ENCODE measurements at regions not wholly inside any gene's neighbourhood (a gene's known extent, or its start where the extent isn't known, plus 50 kb on each side); places are given as distances from the start of the nearest gene placed in this dataset.

DNA sequence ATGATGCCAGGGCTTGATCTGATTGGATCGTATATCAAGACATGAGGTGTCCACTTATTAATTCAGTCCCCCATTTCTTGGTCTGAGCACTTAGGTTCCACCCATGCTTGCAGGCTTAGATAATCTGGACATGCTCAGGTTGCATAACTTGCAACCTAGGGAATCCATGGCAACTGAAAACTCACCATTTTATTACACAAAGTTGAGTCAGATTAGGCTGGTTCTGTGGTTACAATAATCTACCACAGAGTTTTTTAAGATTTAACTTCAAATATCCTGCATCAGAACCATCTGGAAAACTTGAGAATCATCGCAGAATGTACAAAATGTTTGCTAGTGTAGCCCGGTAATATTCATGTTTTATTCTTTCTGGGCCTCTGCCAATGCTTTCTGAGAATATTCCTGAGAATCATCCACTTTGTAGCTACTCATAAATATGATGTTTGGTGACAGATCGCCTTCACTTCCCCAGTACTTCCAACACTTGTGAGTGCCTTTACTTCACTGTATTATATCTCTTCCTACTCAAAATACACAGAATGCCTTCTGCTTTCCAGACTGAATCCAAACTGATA, 707.2 kb upstream of the ADAMTS5 start:
- DNase-seq (ENCODE audit: low spot score): no peak
- Histone ChIP-seq H3K27ac (no peak overlapping the region), H3K4me3 (no peak overlapping the region)

DNA sequence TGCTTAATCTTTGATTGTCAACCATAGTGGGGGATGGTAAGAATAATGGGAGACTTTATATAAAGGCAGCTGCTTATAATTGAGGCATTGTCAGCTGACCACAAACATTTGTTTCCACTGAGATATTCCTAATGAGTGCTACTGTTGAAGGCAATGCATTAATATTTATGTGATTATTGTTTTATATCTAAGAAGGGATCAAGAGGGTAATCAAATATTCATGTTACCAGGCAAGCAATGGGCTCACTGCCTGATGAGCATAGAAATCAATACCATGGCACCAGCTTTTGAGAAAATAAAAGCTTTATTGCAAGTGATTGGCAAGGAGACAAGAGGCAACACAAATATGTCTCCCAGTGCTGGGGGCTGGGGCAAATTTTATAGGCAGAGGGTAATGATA, 706.7 kb upstream of the ADAMTS5 start:
- Histone ChIP-seq H3K4me3 (no peak overlapping the region), H3K27ac (no peak overlapping the region)
- no peak for DNase-seq (ENCODE audit: low spot score)
- TF ChIP-seq, protein P1, sequence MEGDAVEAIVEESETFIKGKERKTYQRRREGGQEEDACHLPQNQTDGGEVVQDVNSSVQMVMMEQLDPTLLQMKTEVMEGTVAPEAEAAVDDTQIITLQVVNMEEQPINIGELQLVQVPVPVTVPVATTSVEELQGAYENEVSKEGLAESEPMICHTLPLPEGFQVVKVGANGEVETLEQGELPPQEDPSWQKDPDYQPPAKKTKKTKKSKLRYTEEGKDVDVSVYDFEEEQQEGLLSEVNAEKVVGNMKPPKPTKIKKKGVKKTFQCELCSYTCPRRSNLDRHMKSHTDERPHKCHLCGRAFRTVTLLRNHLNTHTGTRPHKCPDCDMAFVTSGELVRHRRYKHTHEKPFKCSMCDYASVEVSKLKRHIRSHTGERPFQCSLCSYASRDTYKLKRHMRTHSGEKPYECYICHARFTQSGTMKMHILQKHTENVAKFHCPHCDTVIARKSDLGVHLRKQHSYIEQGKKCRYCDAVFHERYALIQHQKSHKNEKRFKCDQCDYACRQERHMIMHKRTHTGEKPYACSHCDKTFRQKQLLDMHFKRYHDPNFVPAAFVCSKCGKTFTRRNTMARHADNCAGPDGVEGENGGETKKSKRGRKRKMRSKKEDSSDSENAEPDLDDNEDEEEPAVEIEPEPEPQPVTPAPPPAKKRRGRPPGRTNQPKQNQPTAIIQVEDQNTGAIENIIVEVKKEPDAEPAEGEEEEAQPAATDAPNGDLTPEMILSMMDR (IDR thresholded peaks at IDR 0.05): no peak

More for the DNA sequence above, 707.2 kb upstream of the ADAMTS5 start:
- TF ChIP-seq, protein P1 (IDR thresholded peaks at IDR 0.05): no peak

DNA sequence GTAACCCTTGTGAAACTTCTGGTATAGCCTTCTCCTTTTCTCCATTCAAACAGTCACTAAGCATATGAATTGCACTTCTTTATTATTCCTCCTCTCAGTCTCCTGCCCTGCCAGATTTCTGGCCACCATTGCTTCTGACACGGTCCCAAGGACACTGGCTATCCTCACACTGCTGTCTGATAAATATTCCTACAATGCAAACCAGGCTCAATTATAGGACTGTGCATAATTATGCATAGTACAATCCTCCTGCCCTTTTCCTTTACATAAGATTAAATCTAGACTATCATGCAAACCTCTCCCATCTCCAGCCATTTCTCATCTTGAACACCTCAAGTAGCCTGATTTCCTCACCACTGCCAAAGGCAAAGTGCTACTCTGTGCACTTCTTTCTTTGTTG, 704.3 kb upstream of the ADAMTS5 start:
- H3K4me3 ChIP-seq: no peak overlapping the region
- H3K27ac ChIP-seq: no peak overlapping the region
- TF ChIP-seq, protein P1 (IDR thresholded peaks at IDR 0.05): no peak
- DNase-seq (ENCODE audit: low spot score): no peak

DNA sequence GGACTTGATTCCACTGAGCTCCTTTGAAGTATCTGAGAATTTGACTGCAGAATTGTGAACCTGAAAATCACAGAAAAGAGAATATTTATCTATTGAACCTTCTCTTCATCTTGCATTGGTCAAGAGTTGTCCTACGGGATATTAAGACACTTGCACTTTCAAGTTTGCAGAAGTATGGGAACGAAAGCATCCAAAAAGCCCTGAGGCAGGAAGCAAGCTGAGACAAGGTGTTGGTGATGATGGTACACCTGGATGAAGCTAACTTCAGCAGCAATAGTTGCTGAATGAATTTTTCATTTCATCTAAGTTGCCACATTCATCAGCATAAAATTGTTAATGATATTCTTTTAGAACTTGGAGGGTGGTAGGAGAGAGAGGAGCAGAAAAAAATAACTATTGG, 686.6 kb upstream of the ADAMTS5 start:
- H3K4me3 ChIP-seq: no peak overlapping the region
- no peak for DNase-seq (ENCODE audit: low spot score)
- TF ChIP-seq, protein P1 (IDR thresholded peaks at IDR 0.05): no peak
- no peak overlapping the region for H3K27ac ChIP-seq

DNA sequence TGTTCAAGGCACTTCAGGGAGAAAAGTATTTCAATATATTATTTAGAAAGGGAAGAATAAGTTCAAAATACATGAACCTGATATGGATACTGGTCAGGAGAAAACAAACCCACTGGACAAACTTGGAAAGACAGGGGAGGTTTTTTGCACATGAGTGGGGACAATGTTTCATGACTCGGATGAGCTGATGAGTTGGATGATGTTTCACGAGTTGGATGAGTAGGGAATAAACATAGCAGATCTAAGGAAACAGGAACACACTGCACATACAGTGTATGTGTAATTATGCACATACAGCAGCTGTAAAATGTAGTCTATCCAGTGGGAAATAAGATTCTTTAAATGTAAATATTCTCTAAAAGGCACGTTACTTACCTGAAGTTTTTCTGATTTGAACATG, 682.9 kb upstream of the ADAMTS5 start:
- DNase-seq (ENCODE audit: low spot score): no peak
- no peak overlapping the region for H3K27ac ChIP-seq
- H3K4me3 ChIP-seq: no peak overlapping the region
- TF ChIP-seq, protein P1 (IDR thresholded peaks at IDR 0.05): no peak

DNA sequence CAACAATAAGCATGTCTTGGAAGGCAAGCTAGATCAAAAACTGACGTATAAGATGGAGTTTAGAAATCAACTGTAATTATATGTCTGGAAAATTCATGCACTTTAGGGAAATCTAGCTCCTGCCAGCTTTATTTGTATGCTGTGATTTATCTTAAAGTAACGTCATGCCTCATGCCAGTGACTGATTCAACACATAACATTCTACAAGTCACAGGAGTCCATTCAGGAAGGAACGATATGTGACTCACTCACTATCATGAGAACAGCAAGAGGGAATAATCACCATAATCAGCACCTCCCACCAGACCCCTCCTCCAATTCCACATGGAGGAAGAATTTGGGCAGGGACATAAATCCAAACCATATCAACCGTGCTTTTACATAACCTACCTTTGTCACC, 682.4 kb upstream of the ADAMTS5 start:
- DNase-seq (ENCODE audit: low spot score): no peak
- H3K27ac ChIP-seq: no peak overlapping the region
- TF ChIP-seq, protein P1 (IDR thresholded peaks at IDR 0.05): no peak

DNA sequence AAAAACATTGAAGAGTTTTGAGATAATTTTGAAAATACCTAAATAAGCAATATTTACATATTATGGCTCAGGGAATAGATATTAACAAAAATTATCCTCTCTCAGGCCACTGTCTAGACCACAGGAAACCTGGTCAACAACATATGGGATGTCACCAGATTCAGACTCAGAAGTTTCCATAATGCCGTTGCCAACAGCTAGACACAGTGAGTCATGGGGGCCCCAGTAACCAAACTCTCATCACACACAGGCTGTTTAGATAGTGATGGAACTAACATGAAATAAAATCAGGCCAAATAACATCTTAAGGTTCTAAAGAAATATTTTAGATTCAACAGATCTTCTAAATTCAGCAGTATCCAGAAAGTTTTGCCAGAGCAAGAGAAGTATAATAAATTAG, 681.7 kb upstream of the ADAMTS5 start:
- no peak for DNase-seq (ENCODE audit: low spot score)
- Histone ChIP-seq H3K4me3 (no peak overlapping the region), H3K27ac (no peak overlapping the region)
- TF ChIP-seq, protein P1 (IDR thresholded peaks at IDR 0.05): no peak

More for the DNA sequence above, 682.4 kb upstream of the ADAMTS5 start:
- no peak overlapping the region for H3K4me3 ChIP-seq

Measured in coronary artery (tissue), 2 donors.